IMR-90 (cell line): ENCODE measurements at regions not wholly inside any gene's neighbourhood (a gene's known extent, or its start where the extent isn't known, plus 50 kb on each side); places are given as distances from the start of the nearest gene placed in this dataset.

Source experiments
- CEBPB ChIP-seq: IDR thresholded peaks from 2 replicates; pipeline ENCODE4 v1.6.1; 2012; ENCODE audit warnings: low read depth, low read length, improper control_type of control experiment
- MXI1 ChIP-seq: IDR thresholded peaks from 2 replicates; pipeline ENCODE4 v1.6.1; 2012; ENCODE audit warnings: low read depth, mild to moderate bottlenecking, low read length, moderate library complexity, borderline replicate concordance
- RAD21 ChIP-seq: IDR thresholded peaks from 2 replicates; pipeline ENCODE4 v1.6.1; 2012; ENCODE audit warnings: low read length, improper control_type of control experiment
- TF ChIP-seq, protein P1 (sequence below): conservative IDR thresholded peaks from 2 replicates; pipeline ENCODE4 v1.5.1; 2012; ENCODE audit warnings: mild to moderate bottlenecking, low read depth, low read length, improper control_type of control experiment

DNA sequence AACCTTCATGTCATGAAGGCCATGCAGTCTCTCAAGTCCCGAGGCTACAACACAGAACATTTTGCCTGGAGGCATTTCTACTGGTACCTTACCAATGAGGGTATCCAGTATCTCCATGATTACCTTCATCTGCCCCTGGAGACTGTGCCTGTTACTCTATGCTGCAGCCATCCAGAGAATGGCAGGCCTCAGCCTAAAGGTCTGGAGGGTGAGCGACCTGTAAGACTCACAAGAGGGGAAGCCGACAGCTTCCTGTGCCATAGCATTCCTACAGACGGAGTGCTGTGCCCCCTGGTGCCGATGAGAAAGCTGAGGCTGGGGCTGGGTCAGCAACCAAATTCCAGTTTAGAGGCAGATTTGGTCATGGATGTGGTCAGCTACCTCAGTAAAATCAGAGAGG is 51.3 kb upstream of the CADPS start:
- TF ChIP-seq CEBPB (no peak), MXI1 (no peak), RAD21 (no peak)
- TF ChIP-seq, protein P1, sequence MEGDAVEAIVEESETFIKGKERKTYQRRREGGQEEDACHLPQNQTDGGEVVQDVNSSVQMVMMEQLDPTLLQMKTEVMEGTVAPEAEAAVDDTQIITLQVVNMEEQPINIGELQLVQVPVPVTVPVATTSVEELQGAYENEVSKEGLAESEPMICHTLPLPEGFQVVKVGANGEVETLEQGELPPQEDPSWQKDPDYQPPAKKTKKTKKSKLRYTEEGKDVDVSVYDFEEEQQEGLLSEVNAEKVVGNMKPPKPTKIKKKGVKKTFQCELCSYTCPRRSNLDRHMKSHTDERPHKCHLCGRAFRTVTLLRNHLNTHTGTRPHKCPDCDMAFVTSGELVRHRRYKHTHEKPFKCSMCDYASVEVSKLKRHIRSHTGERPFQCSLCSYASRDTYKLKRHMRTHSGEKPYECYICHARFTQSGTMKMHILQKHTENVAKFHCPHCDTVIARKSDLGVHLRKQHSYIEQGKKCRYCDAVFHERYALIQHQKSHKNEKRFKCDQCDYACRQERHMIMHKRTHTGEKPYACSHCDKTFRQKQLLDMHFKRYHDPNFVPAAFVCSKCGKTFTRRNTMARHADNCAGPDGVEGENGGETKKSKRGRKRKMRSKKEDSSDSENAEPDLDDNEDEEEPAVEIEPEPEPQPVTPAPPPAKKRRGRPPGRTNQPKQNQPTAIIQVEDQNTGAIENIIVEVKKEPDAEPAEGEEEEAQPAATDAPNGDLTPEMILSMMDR = no peak
